Stimulated activated CD8-positive, alpha-beta memory T cell treated with anti-CD3 and anti-CD28 coated beads, Interleukin-7, amount 100 ng/mL, for 4 hours (primary cell): ENCODE measurements at regions not wholly inside any gene's neighbourhood (a gene's known extent, or its start where the extent isn't known, plus 50 kb on each side); places are given as distances from the start of the nearest gene placed in this dataset.
A peak's percentile ranks its signal among the peaks of the same experiment; 100 is the strongest.

ENCODE experiments used
- DNase-seq, 2 donors: peaks; one replicate each; pipeline ENCODE4 v3.0.0-alpha.2; 2020; ENCODE audit warnings: low read depth in 2 of 2

- DNase-seq, result no peak
Observed at GRCh38 chr15:59953392-59953883, 50.7 kb upstream of the FOXB1 start.

- no peak for DNase-seq
Observed at GRCh38 chr15:59952960-59953359, 51.2 kb upstream of the FOXB1 start.

DNA sequence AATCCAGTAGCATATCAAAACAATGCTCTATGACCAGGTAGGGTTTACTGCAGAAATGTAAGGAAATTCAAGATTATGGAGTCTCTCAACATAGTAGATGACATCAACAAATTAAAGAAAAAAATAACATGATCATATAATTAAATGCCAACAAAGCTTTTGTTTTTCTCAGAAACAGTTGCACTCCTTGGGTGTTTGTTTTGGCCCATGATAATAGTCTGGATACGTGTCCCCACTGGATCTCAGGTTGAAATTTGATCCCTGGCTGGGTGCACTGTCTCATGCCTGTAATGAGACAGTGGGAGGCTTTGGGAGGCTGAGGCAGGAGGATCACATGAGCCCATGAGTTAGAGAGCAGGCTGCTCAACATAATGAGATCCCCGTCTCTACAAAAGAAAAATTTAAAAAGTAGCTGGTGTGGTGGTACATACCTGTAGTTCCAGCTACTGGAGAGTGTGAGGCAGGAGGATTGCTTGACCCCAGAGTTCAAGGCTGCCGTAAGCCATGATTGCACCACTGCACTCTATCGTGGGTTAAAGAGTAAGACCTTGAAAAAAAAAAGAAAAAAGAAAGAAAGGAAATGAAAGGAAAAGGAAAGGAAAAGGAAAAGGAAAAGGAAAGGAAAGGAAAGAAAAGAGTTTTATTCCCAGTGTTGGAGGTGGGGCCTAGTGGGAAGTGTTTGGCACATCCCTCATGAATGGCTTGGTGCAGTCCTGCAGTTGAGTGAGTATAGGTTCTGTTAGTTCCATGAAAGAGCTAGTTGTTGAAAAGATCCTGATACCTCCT, 53.3 kb upstream of the FOXB1 start:
- DNase-seq, result no peak

- DNase-seq, result no peak
Observed at GRCh38 chr15:59948924-59949613, 55.0 kb upstream of the FOXB1 start.

DNA sequence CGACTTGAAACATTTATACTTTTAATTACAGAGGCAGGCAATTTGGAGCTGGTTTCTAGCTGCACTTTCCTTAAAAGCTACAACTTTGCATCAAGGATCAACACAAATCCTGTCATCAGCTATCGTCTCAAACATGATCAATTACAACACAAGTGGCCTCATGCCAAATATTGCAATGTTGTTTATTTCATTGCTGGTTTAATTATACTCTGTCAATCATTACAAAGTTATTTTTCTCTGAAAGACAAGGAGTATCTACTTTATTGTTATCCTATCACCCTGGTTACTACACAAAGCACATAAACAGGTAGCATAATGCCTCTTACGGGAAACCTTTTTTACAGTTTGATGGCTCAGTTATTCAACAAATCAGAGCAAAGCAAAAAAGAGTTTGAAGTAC, 58.0 kb upstream of the FOXB1 start:
- DNase-seq, result no peak

- DNase-seq, result no peak
Observed at GRCh38 chr15:59945036-59945435, 59.1 kb upstream of the FOXB1 start.

DNA sequence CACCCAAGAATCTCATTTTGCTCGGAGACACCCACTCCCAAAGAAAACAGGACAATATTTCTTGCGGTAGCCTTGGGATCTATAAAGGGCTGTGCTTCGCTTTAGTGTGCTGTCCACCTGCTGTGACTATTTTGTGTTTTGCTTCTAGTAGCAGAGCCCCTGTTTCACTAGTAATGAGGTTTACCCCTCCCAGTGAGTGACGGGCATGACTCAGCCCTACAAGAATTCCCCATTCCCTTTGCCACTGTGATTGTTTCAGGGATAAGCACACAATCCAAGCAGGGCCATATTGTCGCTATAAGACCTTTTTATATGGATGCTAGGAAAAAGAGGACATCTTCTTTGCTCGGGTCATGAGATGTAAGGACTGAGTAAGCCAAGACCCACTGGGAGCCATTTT, 62.5 kb upstream of the FOXB1 start:
- DNase-seq, result no peak

GRCh38 chr15:59940928-59941327, 63.2 kb upstream of the FOXB1 start:
- no peak for DNase-seq

DNA sequence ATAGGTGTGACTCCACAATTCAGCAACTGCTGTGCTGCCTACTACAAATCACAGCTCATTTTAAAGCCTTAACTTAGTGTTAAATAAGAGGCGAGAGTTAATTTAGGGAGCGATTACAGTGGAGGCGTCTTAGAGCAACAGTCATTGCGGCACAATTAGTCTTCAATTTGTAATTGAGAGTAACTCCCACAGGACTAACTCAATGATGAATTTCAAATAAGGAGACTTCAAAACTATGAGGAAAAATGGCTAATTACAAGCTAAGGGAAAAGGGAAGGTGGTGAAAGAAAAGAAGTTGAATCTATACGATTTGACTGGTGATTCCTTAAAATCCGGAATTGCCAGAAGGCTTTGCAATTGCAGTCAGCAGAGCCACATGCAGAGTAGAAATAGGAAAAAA, 63.7 kb upstream of the FOXB1 start:
- no peak for DNase-seq

DNA sequence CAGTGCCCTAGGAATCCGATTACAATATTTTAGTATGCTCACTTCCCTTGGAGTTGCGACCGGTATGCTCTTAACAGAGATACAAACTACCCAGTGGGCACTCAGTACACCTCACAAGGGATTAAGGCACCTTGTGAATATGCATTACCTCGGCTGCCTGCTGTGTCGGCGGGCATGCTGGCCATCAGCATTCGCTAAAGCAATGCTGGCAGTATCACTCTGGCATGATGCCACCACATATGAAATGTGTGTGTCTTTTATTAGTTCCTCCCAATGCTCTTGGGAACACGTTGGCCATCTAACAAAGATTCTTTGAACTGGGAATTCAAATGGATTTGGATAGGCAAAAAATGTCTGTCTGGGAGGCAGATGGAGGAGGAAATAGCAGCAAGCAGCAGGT, 67.4 kb upstream of the FOXB1 start:
- no peak for DNase-seq

DNA sequence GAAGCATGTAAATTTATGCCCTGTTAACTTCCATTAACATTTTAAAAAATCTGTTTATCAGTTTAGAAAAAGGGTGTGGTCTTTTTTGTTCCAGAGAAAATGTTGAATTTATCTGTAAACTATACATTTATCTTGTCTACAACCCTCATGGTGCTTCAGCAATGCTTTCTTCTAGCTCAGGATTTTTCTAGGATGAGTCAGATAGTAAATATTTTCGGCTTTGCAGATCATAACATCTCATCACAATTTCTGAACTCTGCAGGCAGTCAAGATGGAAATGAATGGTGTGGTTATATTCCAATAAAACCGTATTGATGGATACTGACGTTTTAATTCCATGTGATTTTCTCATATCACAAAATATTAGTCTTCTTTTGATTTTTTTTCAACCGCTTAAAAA, 70.5 kb upstream of the FOXB1 start:
- DNase-seq, result no peak

GRCh38 chr15:59931646-59932261, 72.4 kb upstream of the FOXB1 start:
- no peak for DNase-seq

DNA sequence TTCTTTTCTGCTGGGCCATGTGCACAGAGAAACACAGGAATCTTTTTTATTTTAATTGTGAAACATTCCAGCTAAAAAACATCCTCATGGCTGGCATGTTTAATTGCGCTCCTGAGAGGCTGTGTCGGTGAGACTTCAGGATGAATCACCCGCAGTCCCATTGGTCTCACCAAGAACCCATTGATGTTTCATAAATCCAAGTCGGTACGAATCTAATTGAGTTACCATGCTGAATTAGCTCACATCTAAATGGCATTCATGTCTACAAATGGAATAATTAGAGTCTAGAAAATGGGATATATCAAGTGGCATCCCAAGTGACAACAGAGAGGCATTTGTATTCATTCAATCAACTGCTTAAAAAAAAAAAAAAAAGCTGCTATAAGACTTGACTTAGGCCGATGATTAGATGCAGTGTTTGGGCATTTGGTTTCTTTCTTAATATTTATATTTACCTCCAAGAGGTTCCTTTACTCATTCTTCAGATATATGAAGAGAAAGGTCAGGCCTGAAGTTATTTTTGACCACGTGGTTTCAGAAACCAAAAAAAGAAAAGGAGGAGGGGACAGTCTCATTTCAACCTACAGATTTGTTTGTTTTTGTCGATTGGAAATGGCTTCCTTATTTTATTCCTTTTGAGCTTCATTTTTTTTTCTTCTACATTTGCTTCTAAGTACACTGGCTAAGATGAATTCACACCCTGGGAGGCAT, 79.1 kb upstream of the FOXB1 start:
- DNase-seq, result no peak

GRCh38 chr15:59924096-59924495, 80.0 kb upstream of the FOXB1 start:
- DNase-seq, result no peak

GRCh38 chr15:59923508-59923907, 80.6 kb upstream of the FOXB1 start:
- no peak for DNase-seq

DNA sequence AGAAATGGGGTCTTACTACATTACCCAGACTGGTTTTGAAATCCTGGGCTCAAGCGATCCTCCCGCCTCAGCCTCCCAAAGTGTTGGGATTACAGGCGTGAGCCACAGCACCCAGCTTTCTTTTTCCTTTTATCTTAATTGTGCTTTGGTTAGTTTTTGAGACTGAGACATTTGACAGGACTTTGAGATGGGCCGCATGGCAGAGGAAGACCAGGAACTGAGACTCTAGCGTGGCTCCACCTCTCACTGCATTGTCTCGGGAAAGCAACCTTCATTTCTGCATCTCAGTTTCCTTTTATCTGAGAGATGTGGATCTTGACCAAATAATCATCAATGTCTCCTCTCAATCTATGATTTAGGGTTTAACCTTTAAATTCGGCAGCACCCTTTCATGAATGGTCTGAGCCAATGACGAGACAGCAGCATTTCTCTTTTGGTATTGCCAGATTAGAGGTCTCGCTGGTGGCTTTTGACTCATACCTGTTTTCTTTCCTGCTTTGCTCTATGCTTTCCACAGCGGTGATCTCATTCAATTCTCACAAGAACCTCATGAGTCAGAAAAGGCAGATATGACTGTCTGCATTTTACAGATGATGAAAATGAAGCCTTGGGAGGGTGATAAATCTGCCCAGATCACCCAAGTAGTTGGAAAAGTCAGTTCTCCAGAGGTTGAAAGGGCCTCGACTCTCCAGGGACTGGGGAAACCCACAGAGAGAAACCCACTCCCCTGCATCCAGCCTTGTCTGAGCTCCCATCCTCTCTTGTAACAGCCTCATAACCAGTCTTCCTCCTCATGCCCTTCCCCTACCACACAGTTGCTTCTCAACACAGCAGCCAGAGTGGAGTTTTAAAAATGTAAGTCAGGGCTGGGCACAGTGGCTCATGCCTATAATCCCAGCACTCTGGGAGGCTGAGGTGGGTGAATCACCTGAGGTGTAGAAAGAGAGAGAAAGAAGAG, 84.8 kb upstream of the FOXB1 start:
- peak; percentile 3 to 35 for DNase-seq

GRCh38 chr15:59917504-59918157, 86.5 kb upstream of the FOXB1 start:
- peak; percentile 29 to 47 for DNase-seq

DNA sequence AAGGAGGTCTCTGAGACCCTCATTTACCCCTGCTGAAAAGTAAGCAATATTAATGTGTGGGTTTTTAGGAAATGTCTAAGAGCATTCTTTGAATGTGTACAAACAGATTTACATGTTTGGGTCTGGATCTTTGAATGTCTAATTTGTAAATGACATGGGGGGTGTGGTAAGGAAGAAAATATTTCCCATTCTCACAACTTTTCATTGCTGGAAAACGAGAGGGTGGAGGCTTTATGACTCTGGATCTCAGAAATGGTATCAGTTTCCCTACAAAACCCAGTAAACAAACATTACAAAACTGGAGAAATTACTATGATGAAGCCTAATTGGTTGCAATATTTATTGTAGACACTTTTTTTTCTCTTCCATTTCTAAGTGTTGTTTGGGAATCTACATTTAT, 98.1 kb upstream of the FOXB1 start:
- DNase-seq, result no peak

DNA sequence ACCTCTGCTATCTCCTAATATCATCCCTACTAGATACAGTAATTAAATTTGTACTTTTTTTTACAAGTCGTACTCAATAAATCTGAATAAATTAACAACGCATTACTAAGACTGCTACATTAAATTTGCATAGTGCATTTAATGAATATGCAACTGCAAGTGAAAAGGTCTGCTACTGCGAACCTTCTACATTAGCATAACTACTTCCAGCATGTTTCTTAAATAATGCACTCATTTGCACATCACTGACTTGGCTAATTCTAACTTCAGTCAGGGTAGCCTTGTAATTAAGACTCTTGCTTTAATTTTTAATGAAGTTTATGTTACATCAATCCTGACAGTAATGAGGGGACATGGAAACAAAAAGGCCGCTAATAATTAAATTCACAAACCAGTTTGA, 98.9 kb upstream of the FOXB1 start:
- DNase-seq, result no peak

DNA sequence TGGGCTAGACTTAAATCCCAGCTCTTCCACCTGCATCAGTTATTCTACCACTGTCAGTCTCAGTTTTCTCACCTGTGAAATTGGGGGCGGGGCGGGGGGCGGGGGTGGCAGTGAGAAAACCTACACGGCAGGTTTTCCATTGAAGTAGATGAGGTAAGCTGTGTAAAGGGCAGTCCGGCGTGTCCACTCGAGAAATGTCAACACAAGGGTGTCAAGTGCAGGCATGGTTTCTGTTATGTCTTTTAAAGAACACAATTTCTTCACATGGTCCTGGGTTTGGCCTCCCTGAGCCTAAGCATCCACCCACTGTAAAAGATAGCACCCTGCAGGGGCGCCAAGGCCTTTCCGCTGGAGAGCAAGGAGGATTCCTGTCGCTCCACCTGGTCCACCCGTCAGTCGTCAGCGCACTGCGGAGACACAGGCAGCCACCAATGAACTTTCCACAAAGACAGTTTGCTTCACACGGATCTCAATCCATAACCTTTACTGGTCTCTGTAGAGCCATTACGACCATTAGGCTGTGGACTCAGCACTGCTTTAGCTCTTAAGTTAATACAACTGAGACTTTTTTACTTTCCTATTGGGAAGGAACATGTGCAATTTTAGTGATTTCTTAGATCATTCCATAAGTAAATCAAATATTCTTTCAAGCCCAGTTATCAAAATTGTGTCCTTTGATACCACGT, 99.5 kb upstream of the FOXB1 start:
- no peak for DNase-seq
